ENCODE measurements at regions not wholly inside any gene's neighbourhood (a gene's known extent, or its start where the extent isn't known, plus 50 kb on each side); places are given as distances from the start of the nearest gene placed in this dataset.
A peak's percentile ranks its signal among the peaks of the same experiment; 100 is the strongest.

- H3K27ac ChIP-seq (ENCODE audit: low read depth, low read length), result no peak overlapping the region
- H3K36me3 ChIP-seq (ENCODE audit: control insufficient read depth, insufficient read depth, low read length), result no peaks in the 10 kb centered on the region
- DNase-seq (ENCODE audit: low read depth in 4 of 6, low spot score in 6 of 6), result no peak
- H3K27me3 ChIP-seq (ENCODE audit: control insufficient read depth, insufficient read depth, low read length), result no peaks in the 10 kb centered on the region
- H3K4me1 ChIP-seq (ENCODE audit: control insufficient read depth, insufficient read depth, low read length), result no peaks in the 10 kb centered on the region
- H3K4me3 ChIP-seq (ENCODE audit: low read depth, low read length), result no peak overlapping the region
- H3K9me3 ChIP-seq (ENCODE audit: control insufficient read depth, insufficient read depth, low read length), result peaks cover 2% of the 10 kb centered on the region
- no CpG with 5 or more reads among the region's 2 CpGs for WGBS (ENCODE audit: insufficient coverage)
These were observed 283.1 kb upstream of the SPANXN4 start for GRCh38 chrX:142742581-142742980.

- Histone ChIP-seq H3K27me3 (ENCODE audit: control insufficient read depth, insufficient read depth, low read length) (no peaks in the 10 kb centered on the region), H3K4me3 (ENCODE audit: low read depth, low read length) (no peak overlapping the region), H3K4me1 (ENCODE audit: control insufficient read depth, insufficient read depth, low read length) (no peaks in the 10 kb centered on the region), H3K27ac (ENCODE audit: low read depth, low read length) (no peak overlapping the region), H3K36me3 (ENCODE audit: control insufficient read depth, insufficient read depth, low read length) (no peaks in the 10 kb centered on the region), H3K9me3 (ENCODE audit: control insufficient read depth, insufficient read depth, low read length) (no peaks in the 10 kb centered on the region)
- no CpG with 5 or more reads among the region's 2 CpGs for WGBS (ENCODE audit: insufficient coverage)
- DNase-seq (ENCODE audit: low read depth in 4 of 6, low spot score in 6 of 6), result peak in 3 of 6 donors; percentile 2 to 24 (median 6)
These were observed 292.4 kb upstream of the SPANXN4 start for GRCh38 chrX:142733327-142733726.

GRCh38 chrX:142711796-142712290, 313.9 kb upstream of the SPANXN4 start:
- no CpG with 5 or more reads among the region's 3 CpGs for WGBS (ENCODE audit: insufficient coverage)
- H3K36me3 ChIP-seq (ENCODE audit: control insufficient read depth, insufficient read depth, low read length), result no peaks in the 10 kb centered on the region
- no peak for DNase-seq (ENCODE audit: low read depth in 4 of 6, low spot score in 6 of 6)
- no peak overlapping the region for H3K27ac ChIP-seq (ENCODE audit: low read depth, low read length)
- H3K9me3 ChIP-seq (ENCODE audit: control insufficient read depth, insufficient read depth, low read length), result no peaks in the 10 kb centered on the region
- H3K27me3 ChIP-seq (ENCODE audit: control insufficient read depth, insufficient read depth, low read length), result no peaks in the 10 kb centered on the region
- no peaks in the 10 kb centered on the region for H3K4me1 ChIP-seq (ENCODE audit: control insufficient read depth, insufficient read depth, low read length)
- H3K4me3 ChIP-seq (ENCODE audit: low read depth, low read length), result no peak overlapping the region

GRCh38 chrX:142702749-142703148, 323.0 kb upstream of the SPANXN4 start:
- no peaks in the 10 kb centered on the region for H3K36me3 ChIP-seq (ENCODE audit: control insufficient read depth, insufficient read depth, low read length)
- DNase-seq (ENCODE audit: low read depth in 4 of 6, low spot score in 6 of 6), result no peak
- no peak overlapping the region for H3K4me3 ChIP-seq (ENCODE audit: low read depth, low read length)
- H3K27ac ChIP-seq (ENCODE audit: low read depth, low read length), result no peak overlapping the region
- WGBS (ENCODE audit: insufficient coverage), result no CpG with 5 or more reads among the region's 2 CpGs
- H3K4me1 ChIP-seq (ENCODE audit: control insufficient read depth, insufficient read depth, low read length), result no peaks in the 10 kb centered on the region
- no peaks in the 10 kb centered on the region for H3K27me3 ChIP-seq (ENCODE audit: control insufficient read depth, insufficient read depth, low read length)
- no peaks in the 10 kb centered on the region for H3K9me3 ChIP-seq (ENCODE audit: control insufficient read depth, insufficient read depth, low read length)

GRCh38 chrX:142688256-142688655, 337.5 kb upstream of the SPANXN4 start:
- H3K27me3 ChIP-seq (ENCODE audit: control insufficient read depth, insufficient read depth, low read length), result no peaks in the 10 kb centered on the region
- H3K4me1 ChIP-seq (ENCODE audit: control insufficient read depth, insufficient read depth, low read length), result no peaks in the 10 kb centered on the region
- no peak overlapping the region for H3K4me3 ChIP-seq (ENCODE audit: low read depth, low read length)
- no peaks in the 10 kb centered on the region for H3K9me3 ChIP-seq (ENCODE audit: control insufficient read depth, insufficient read depth, low read length)
- no peak for DNase-seq (ENCODE audit: low read depth in 4 of 6, low spot score in 6 of 6)
- no peak overlapping the region for H3K27ac ChIP-seq (ENCODE audit: low read depth, low read length)
- WGBS (ENCODE audit: insufficient coverage), result 88% methylated on average over 1 of the region's 2 CpGs
- no peaks in the 10 kb centered on the region for H3K36me3 ChIP-seq (ENCODE audit: control insufficient read depth, insufficient read depth, low read length)

- H3K36me3 ChIP-seq (ENCODE audit: control insufficient read depth, insufficient read depth, low read length), result no peaks in the 10 kb centered on the region
- H3K27ac ChIP-seq (ENCODE audit: low read depth, low read length), result no peak overlapping the region
- H3K27me3 ChIP-seq (ENCODE audit: control insufficient read depth, insufficient read depth, low read length), result no peaks in the 10 kb centered on the region
- no peaks in the 10 kb centered on the region for H3K9me3 ChIP-seq (ENCODE audit: control insufficient read depth, insufficient read depth, low read length)
- no CpG with 5 or more reads among the region's 3 CpGs for WGBS (ENCODE audit: insufficient coverage)
- DNase-seq (ENCODE audit: low read depth in 4 of 6, low spot score in 6 of 6), result peak in 1 of 6 donors; percentile 1
- no peak overlapping the region for H3K4me3 ChIP-seq (ENCODE audit: low read depth, low read length)
- H3K4me1 ChIP-seq (ENCODE audit: control insufficient read depth, insufficient read depth, low read length), result no peaks in the 10 kb centered on the region
These were observed 339.0 kb upstream of the SPANXN4 start for GRCh38 chrX:142686653-142687283.

- Histone ChIP-seq H3K9me3 (ENCODE audit: control insufficient read depth, insufficient read depth, low read length) (no peaks in the 10 kb centered on the region), H3K27ac (ENCODE audit: low read depth, low read length) (no peak overlapping the region), H3K27me3 (ENCODE audit: control insufficient read depth, insufficient read depth, low read length) (no peaks in the 10 kb centered on the region), H3K4me1 (ENCODE audit: control insufficient read depth, insufficient read depth, low read length) (no peaks in the 10 kb centered on the region), H3K36me3 (ENCODE audit: control insufficient read depth, insufficient read depth, low read length) (no peaks in the 10 kb centered on the region), H3K4me3 (ENCODE audit: low read depth, low read length) (no peak overlapping the region)
- WGBS (ENCODE audit: insufficient coverage), result no CpG with 5 or more reads among the region's 1 CpG
- DNase-seq (ENCODE audit: low read depth in 4 of 6, low spot score in 6 of 6), result no peak
These were observed 339.5 kb upstream of the SPANXN4 start for GRCh38 chrX:142686206-142686605.

- Histone ChIP-seq H3K4me1 (ENCODE audit: control insufficient read depth, insufficient read depth, low read length) (no peaks in the 10 kb centered on the region), H3K4me3 (ENCODE audit: low read depth, low read length) (no peak overlapping the region)
- no peak for DNase-seq (ENCODE audit: low read depth in 4 of 6, low spot score in 6 of 6)
These were observed 345.7 kb upstream of the SPANXN4 start for GRCh38 chrX:142680038-142680437.

GRCh38 chrX:142671036-142671435, 354.7 kb upstream of the SPANXN4 start:
- H3K27ac ChIP-seq (ENCODE audit: low read depth, low read length), result no peak overlapping the region
- WGBS (ENCODE audit: insufficient coverage), result no CpG with 5 or more reads among the region's 1 CpG
- H3K36me3 ChIP-seq (ENCODE audit: control insufficient read depth, insufficient read depth, low read length), result no peaks in the 10 kb centered on the region

More at GRCh38 chrX:142680038-142680437, 345.7 kb upstream of the SPANXN4 start:
- H3K36me3 ChIP-seq (ENCODE audit: control insufficient read depth, insufficient read depth, low read length), result no peaks in the 10 kb centered on the region
- no peaks in the 10 kb centered on the region for H3K9me3 ChIP-seq (ENCODE audit: control insufficient read depth, insufficient read depth, low read length)
- H3K27ac ChIP-seq (ENCODE audit: low read depth, low read length), result no peak overlapping the region
- H3K27me3 ChIP-seq (ENCODE audit: control insufficient read depth, insufficient read depth, low read length), result no peaks in the 10 kb centered on the region

GRCh38 chrX:142663330-142664095, 362.2 kb upstream of the SPANXN4 start:
- H3K4me1 ChIP-seq (ENCODE audit: control insufficient read depth, insufficient read depth, low read length), result no peaks in the 10 kb centered on the region
- no peak overlapping the region for H3K4me3 ChIP-seq (ENCODE audit: low read depth, low read length)
- H3K36me3 ChIP-seq (ENCODE audit: control insufficient read depth, insufficient read depth, low read length), result no peaks in the 10 kb centered on the region
- H3K27me3 ChIP-seq (ENCODE audit: control insufficient read depth, insufficient read depth, low read length), result no peaks in the 10 kb centered on the region
- no peak for DNase-seq (ENCODE audit: low read depth in 4 of 6, low spot score in 6 of 6)
- WGBS (ENCODE audit: insufficient coverage), result 83% methylated on average over 1 of the region's 3 CpGs
- no peak overlapping the region for H3K27ac ChIP-seq (ENCODE audit: low read depth, low read length)
- H3K9me3 ChIP-seq (ENCODE audit: control insufficient read depth, insufficient read depth, low read length), result no peaks in the 10 kb centered on the region

More at GRCh38 chrX:142671036-142671435, 354.7 kb upstream of the SPANXN4 start:
- DNase-seq (ENCODE audit: low read depth in 4 of 6, low spot score in 6 of 6), result peak in 1 of 6 donors; percentile 3
- Histone ChIP-seq H3K4me1 (ENCODE audit: control insufficient read depth, insufficient read depth, low read length) (no peaks in the 10 kb centered on the region), H3K9me3 (ENCODE audit: control insufficient read depth, insufficient read depth, low read length) (no peaks in the 10 kb centered on the region), H3K27me3 (ENCODE audit: control insufficient read depth, insufficient read depth, low read length) (no peaks in the 10 kb centered on the region), H3K4me3 (ENCODE audit: low read depth, low read length) (no peak overlapping the region)

Data from spinal cord (tissue), 9 donors.